ENCODE measurements at regions not wholly inside any gene's neighbourhood (a gene's known extent, or its start where the extent isn't known, plus 50 kb on each side); places are given as distances from the start of the nearest gene placed in this dataset.

- no peak for DNase-seq
Observed at GRCh38 chr5:57825031-57825686, 342.5 kb upstream of the ACTBL2 start.

- DNase-seq: no peak
Observed at GRCh38 chr5:57824623-57825022, 342.0 kb upstream of the ACTBL2 start.

GRCh38 chr5:57824047-57824446 is 341.4 kb upstream of the ACTBL2 start:
- no peak for DNase-seq

GRCh38 chr5:57822651-57823050 is 340.0 kb upstream of the ACTBL2 start:
- DNase-seq: no peak

- DNase-seq: no peak
Observed at GRCh38 chr5:57818397-57818796, 335.8 kb upstream of the ACTBL2 start.

- DNase-seq: no peak
Observed at GRCh38 chr5:57817924-57818323, 335.3 kb upstream of the ACTBL2 start.

GRCh38 chr5:57817001-57817453 is 334.4 kb upstream of the ACTBL2 start:
- DNase-seq: no peak

GRCh38 chr5:57816108-57816507 is 333.5 kb upstream of the ACTBL2 start:
- no peak for DNase-seq

GRCh38 chr5:57805732-57806131 is 323.1 kb upstream of the ACTBL2 start:
- DNase-seq: no peak

- no peak for DNase-seq
Observed at GRCh38 chr5:57805170-57805569, 322.6 kb upstream of the ACTBL2 start.

GRCh38 chr5:57804505-57804904 is 321.9 kb upstream of the ACTBL2 start:
- no peak for DNase-seq

- DNase-seq: no peak
Observed at GRCh38 chr5:57804007-57804444, 321.4 kb upstream of the ACTBL2 start.

- DNase-seq: no peak
Observed at GRCh38 chr5:57802131-57802530, 319.5 kb upstream of the ACTBL2 start.

GRCh38 chr5:57795203-57795602 is 312.6 kb upstream of the ACTBL2 start:
- no peak for DNase-seq

GRCh38 chr5:57791875-57792274 is 309.3 kb upstream of the ACTBL2 start:
- no peak for DNase-seq

- DNase-seq: no peak
Observed at GRCh38 chr5:57785946-57786345, 303.3 kb upstream of the ACTBL2 start.

GRCh38 chr5:57784121-57784520 is 301.5 kb upstream of the ACTBL2 start:
- DNase-seq: no peak

GRCh38 chr5:57783693-57784092 is 301.1 kb upstream of the ACTBL2 start:
- no peak for DNase-seq

GRCh38 chr5:57780961-57781325 is 298.3 kb upstream of the ACTBL2 start:
- no peak for DNase-seq

- DNase-seq: no peak
Observed at GRCh38 chr5:57780306-57780960, 297.8 kb upstream of the ACTBL2 start.

GRCh38 chr5:57779383-57780223 is 297.0 kb upstream of the ACTBL2 start:
- DNase-seq: peak; percentile 28

GRCh38 chr5:57778501-57779091 is 296.0 kb upstream of the ACTBL2 start:
- DNase-seq: no peak

- no peak for DNase-seq
Observed at GRCh38 chr5:57777174-57777581, 294.6 kb upstream of the ACTBL2 start.

Measured in CD4-positive, alpha-beta T cell treated with Interleukin-6 for 4 hours (primary cell).